BJ (cell line): ENCODE measurements at regions not wholly inside any gene's neighbourhood (a gene's known extent, or its start where the extent isn't known, plus 50 kb on each side); places are given as distances from the start of the nearest gene placed in this dataset.

Experiments used
- CTCF ChIA-PET: fragments of 350-600 bp; formaldehyde crosslinking; extraction: SDS; loops from one replicate; lab custom pipeline; 2021; ENCODE audit warnings: antibody characterized with exemption, inconsistent platforms; lab: Yijun Ruan, JAX
- POLR2A ChIA-PET: fragments of 300-600 bp; sonication (Branson Sonifier 250); formaldehyde crosslinking; extraction: SDS; loops from one replicate; lab custom pipeline; 2021; ENCODE audit warnings: antibody characterized with exemption; lab: Charles Lee
- DNase-seq: peaks from one replicate; pipeline ENCODE4 v3.0.0-alpha.2; 2011; ENCODE audit warnings: low read depth
- H3K27me3 ChIP-seq: 2 replicates; pipeline ENCODE4 v1.6.0; 2011; ENCODE audit warnings: low read length; ENCODE audit not compliant: control insufficient read depth, insufficient read depth
- H3K36me3 ChIP-seq: 2 replicates; pipeline ENCODE4 v1.5.1; 2011; ENCODE audit warnings: low read length; ENCODE audit not compliant: control insufficient read depth, insufficient read depth
- H3K4me3 ChIP-seq: 2 replicates; pipeline ENCODE4 v1.5.1; 2011; ENCODE audit warnings: low read depth, mild to moderate bottlenecking, control low read depth, low read length
- TF ChIP-seq, protein P1 (sequence below): IDR thresholded peaks from 2 replicates; pipeline ENCODE4 v1.5.1; 2011; ENCODE audit warnings: low read depth, mild to moderate bottlenecking, control low read depth, inconsistent platforms, low read length, moderate library complexity; ENCODE audit not compliant: insufficient read depth

DNA sequence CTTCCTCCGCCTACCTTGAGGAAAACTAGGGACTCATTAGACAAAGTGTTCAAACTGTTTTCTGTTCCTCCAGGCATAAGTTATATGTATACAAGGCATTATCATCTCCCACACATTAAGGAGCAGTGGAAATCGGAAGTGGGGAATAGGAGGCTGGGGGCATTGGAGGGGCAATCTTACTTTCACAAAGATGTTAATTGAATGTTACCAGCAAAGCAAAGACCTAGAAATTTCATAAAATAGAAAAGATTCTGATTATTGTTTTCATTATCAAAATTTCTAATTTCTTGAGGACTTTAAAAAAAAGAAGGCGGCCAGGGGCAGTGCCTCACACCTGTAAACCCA, 501.7 kb upstream of the JARID2 start:
- Histone ChIP-seq H3K36me3 (no peaks in the 10 kb centered on the region), H3K4me3 (no peak overlapping the region), H3K27me3 (no peaks in the 10 kb centered on the region)
- ChIA-PET CTCF (no interaction called here), POLR2A (no interaction called here)
- no peak for DNase-seq
- TF ChIP-seq, protein P1, sequence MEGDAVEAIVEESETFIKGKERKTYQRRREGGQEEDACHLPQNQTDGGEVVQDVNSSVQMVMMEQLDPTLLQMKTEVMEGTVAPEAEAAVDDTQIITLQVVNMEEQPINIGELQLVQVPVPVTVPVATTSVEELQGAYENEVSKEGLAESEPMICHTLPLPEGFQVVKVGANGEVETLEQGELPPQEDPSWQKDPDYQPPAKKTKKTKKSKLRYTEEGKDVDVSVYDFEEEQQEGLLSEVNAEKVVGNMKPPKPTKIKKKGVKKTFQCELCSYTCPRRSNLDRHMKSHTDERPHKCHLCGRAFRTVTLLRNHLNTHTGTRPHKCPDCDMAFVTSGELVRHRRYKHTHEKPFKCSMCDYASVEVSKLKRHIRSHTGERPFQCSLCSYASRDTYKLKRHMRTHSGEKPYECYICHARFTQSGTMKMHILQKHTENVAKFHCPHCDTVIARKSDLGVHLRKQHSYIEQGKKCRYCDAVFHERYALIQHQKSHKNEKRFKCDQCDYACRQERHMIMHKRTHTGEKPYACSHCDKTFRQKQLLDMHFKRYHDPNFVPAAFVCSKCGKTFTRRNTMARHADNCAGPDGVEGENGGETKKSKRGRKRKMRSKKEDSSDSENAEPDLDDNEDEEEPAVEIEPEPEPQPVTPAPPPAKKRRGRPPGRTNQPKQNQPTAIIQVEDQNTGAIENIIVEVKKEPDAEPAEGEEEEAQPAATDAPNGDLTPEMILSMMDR: no peak

DNA sequence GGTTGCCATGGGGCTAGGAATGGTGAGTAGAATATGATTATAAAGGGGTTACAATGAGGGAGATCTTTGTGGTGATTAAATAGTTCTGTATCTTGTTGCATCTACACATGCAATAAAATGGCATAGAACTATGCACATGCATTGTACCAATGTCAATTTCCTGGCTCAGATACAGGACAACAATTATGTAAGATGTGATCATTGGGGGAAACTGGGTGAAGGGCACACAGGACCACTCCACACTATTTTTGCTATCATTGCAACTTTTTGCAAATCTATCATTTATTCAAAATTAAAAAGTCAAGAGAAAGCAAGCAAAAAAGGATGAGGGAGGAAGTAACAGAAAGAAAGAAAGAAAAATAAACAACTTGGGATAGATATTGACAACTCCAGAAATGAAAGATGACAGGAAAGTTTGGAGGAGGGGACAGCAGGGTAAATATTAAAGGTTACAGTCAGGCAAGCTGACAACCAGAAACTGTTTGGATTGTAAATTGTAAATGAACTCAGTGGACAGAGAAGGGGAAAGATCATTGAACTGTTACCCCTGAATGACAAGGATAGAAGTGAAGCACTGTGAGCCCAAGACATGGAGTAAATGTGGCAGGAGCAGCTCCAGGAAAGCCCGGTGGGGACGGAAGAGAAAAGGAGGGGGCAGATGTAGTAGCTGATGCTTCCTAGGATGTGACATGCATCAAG, 499.6 kb upstream of the JARID2 start:
- CTCF ChIA-PET: no interaction called here
- no peaks in the 10 kb centered on the region for H3K27me3 ChIP-seq
- POLR2A ChIA-PET: no interaction called here
- TF ChIP-seq, protein P1: no peak
- no peak for DNase-seq
- H3K36me3 ChIP-seq: no peaks in the 10 kb centered on the region
- no peak overlapping the region for H3K4me3 ChIP-seq

DNA sequence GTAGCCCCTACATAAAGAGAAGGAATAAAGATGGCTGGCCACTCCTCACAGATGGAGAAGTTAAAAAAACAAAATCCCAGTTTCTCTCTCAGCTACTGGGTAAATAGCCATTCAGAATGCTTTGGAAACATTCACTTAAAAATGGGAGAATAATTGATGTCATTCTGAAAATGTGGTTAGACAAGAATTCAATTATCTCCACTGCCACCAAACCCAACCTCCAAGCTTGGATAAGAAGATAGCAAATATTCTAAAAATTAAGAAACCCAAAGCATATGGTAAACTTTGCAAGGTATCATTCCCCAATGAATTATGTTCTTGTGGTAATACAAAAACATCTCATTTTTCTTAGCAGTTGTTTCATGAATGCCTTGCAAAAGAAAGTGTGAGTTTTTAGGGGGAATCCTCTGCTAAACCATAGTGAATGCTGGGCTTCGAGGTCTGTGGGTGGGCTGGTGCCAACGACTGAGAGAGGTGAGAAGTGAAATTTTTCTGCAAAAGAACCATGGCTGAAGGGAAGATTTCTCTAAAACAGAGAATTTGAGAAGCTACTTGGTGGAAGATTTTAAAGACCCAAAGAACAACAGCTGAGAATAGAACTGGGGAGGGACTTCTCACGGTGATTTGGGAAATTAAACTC, 497.9 kb upstream of the JARID2 start:
- no peaks in the 10 kb centered on the region for H3K36me3 ChIP-seq

DNA sequence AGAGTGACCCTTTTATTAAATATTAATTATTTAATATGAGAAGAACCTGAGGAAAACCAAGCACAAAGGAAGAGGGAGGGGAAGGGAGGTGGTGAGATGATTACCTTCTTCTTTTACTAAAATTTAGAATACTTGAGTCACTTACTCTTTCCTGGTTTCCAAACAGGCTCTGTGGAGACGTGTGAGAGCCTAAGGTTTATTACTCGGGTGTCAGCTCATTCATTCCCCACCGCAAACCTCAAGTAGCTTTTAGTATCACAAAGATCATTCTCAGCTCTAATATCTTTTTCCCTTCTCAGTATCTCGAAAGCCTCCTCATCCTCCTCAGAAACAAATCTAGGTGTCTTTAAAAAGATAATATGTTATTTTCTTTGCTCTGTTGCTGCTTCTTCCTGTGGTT, 497.2 kb upstream of the JARID2 start:
- Histone ChIP-seq H3K27me3 (no peaks in the 10 kb centered on the region), H3K36me3 (no peaks in the 10 kb centered on the region), H3K4me3 (no peak overlapping the region)
- ChIA-PET POLR2A (no interaction called here), CTCF (no interaction called here)
- DNase-seq: no peak
- TF ChIP-seq, protein P1: no peak

More for the DNA sequence above, 497.9 kb upstream of the JARID2 start:
- Histone ChIP-seq H3K4me3 (no peak overlapping the region), H3K27me3 (no peaks in the 10 kb centered on the region)
- TF ChIP-seq, protein P1: no peak
- ChIA-PET CTCF (interaction anchor here (0.7 to 0.9 kb wide), 2 partner anchors 56 to 536 kb away, joined by 3 read pairs; no protein-coding TSS in a partner anchor), POLR2A (no interaction called here)
- DNase-seq: peak; percentile 52

DNA sequence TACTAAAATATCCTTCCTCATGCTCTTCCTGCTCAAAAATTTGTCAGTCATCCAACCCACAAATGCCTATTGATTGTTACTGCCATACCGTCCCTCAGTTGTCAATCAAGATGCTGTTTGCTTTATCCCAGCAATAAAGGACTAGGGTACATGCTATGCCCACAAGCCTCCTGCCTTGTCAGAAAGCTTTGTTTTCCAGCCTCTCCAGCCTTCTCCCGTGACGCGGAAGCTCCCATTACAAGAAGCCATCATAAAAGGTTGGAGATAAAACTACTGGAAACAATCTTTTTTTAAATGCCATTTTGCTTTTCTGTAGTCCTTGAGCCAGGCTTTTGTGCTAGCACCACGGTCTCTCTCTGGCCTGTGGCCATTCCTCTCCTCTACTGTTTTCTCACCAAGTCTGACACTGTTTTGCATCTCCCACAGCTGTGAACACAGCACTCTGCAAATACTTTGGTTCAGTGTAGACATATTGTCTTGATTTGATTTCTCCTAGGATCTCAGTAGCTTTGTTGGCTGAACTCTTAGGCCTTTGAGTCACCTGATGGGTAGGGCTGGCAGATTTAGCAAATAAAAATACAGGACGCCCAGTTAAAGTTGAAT, 495.7 kb upstream of the JARID2 start:
- H3K4me3 ChIP-seq: no peak overlapping the region
- H3K27me3 ChIP-seq: no peaks in the 10 kb centered on the region
- DNase-seq: no peak
- POLR2A ChIA-PET: no interaction called here
- no peaks in the 10 kb centered on the region for H3K36me3 ChIP-seq
- TF ChIP-seq, protein P1: no peak
- CTCF ChIA-PET: no interaction called here
